Caco-2 (cell line): ENCODE measurements at regions not wholly inside any gene's neighbourhood (a gene's known extent, or its start where the extent isn't known, plus 50 kb on each side); places are given as distances from the start of the nearest gene placed in this dataset.
A peak's percentile ranks its signal among the peaks of the same experiment; 100 is the strongest.

Experiments
- BruUV-seq: library from RNA; stranded (reverse); fragments of 400-500 nt; replicated peaks from 2 replicates; lab custom pipeline; 2021; lab: Mats Ljungman, UMichigan
- CTCF ChIA-PET: fragments of 300-600 bp; sonication (Branson Sonifier 250); formaldehyde crosslinking; loops from one replicate; lab custom pipeline; 2022; ENCODE audit warnings: antibody characterized with exemption; lab: Charles Lee
- POLR2A ChIA-PET: fragments of 300-600 bp; sonication (Branson Sonifier 250); formaldehyde crosslinking; loops from one replicate; lab custom pipeline; 2022; ENCODE audit warnings: antibody characterized with exemption; lab: Charles Lee
- DNase-seq, 2 experiments: peaks; one replicate each; pipeline versions ENCODE4 v3.0.0 to v3.0.0-alpha.2; 2020 to 2022
- H3K27me3 ChIP-seq: replicated peaks from 2 replicates; pipeline ENCODE4 v1.6.0; 2011; ENCODE audit warnings: low read length; ENCODE audit not compliant: control insufficient read depth, insufficient read depth
- H3K36me3 ChIP-seq: 2 replicates; pipeline ENCODE4 v1.5.1; 2011; ENCODE audit warnings: low read length; ENCODE audit not compliant: control insufficient read depth, insufficient read depth
- H3K4me1 ChIP-seq: fragments of 250-450 bp; sonication (Bioruptor Pico); 2 replicates; pipeline ENCODE4 v1.5.1; 2020; ENCODE audit warnings: mild to moderate bottlenecking
- H3K4me3 ChIP-seq: 2 replicates; pipeline ENCODE4 v1.5.1; 2011; ENCODE audit warnings: low read depth, mild to moderate bottlenecking, control low read depth, low read length
- H3K9me3 ChIP-seq: fragments of 250-450 bp; sonication (Bioruptor Pico); 2 replicates; pipeline ENCODE4 v1.5.1; 2020; ENCODE audit warnings: mild to moderate bottlenecking, moderate library complexity
- H3K27ac Mint-ChIP-seq: one replicate; pipeline ENCODE4 v1.8.0; 2022; ENCODE audit warnings: mixed read lengths; ENCODE audit not compliant: unreplicated experiment
- H3K27me3 Mint-ChIP-seq: one replicate; pipeline ENCODE4 v1.8.0; 2022; ENCODE audit warnings: mixed read lengths; ENCODE audit not compliant: insufficient read depth, unreplicated experiment
- H3K36me3 Mint-ChIP-seq: one replicate; pipeline ENCODE4 v1.8.0; 2022; ENCODE audit warnings: mild to moderate bottlenecking, mixed read lengths; ENCODE audit not compliant: insufficient read depth, unreplicated experiment
- H3K4me1 Mint-ChIP-seq: one replicate; pipeline ENCODE4 v1.8.0; 2022; ENCODE audit warnings: low read depth, mixed read lengths; ENCODE audit not compliant: unreplicated experiment
- H3K4me3 Mint-ChIP-seq: one replicate; pipeline ENCODE4 v1.8.0; 2022; ENCODE audit warnings: mild to moderate bottlenecking, moderate library complexity, mixed read lengths; ENCODE audit not compliant: unreplicated experiment
- H3K9me3 Mint-ChIP-seq: one replicate; pipeline ENCODE4 v1.8.0; 2022; ENCODE audit warnings: mixed read lengths; ENCODE audit not compliant: unreplicated experiment
- CTCF ChIP-seq, 2 experiments: fragments of 200-600 bp in 1 of 2; IDR thresholded peaks; 1 replicate in 1 of 2; 2 replicates in 1 of 2; pipeline versions ENCODE4 v1.5.1 to v1.8.0; 2011 to 2022; ENCODE audit warnings: antibody characterized with exemption in 1 of 2, control low read depth in 1 of 2, inconsistent platforms in 1 of 2, low read depth in 1 of 2, low read length in 1 of 2, mild to moderate bottlenecking in 1 of 2, moderate library complexity in 1 of 2; ENCODE audit not compliant: insufficient read depth in 1 of 2, severe bottlenecking in 1 of 2, unreplicated experiment in 1 of 2
- intact Hi-C: fragments of 100-400 bp; cut with micrococcal nuclease; formaldehyde crosslinking; loops from one replicate; pipeline ENCODE4 v1.10.0; 2022; ENCODE audit not compliant: unreplicated experiment

- no TSS peak for BruUV-seq
- no peaks in the 10 kb centered on the region for H3K9me3 Mint-ChIP-seq
- H3K4me3 Mint-ChIP-seq, result no peak overlapping the region
- TF ChIP-seq CTCF (IDR thresholded peaks at IDR 0.05; ENCODE audit: insufficient read depth in 1 of 2, low read depth in 1 of 2, low read length in 1 of 2, severe bottlenecking in 1 of 2, unreplicated experiment in 1 of 2), result no peak
- no peaks in the 10 kb centered on the region for H3K36me3 Mint-ChIP-seq
- no peak overlapping the region for H3K4me3 ChIP-seq
- peaks cover 8% of the 10 kb centered on the region for H3K4me1 ChIP-seq
- no peaks in the 10 kb centered on the region for H3K27me3 Mint-ChIP-seq
- CTCF ChIA-PET, result no interaction called here
- peaks cover 12% of the 10 kb centered on the region for H3K4me1 Mint-ChIP-seq
- intact Hi-C loops, result no loop called here
- H3K36me3 ChIP-seq, result no peaks in the 10 kb centered on the region
- H3K27me3 ChIP-seq, result no peaks in the 10 kb centered on the region
- no peaks in the 10 kb centered on the region for H3K9me3 ChIP-seq
- no peak for DNase-seq
- POLR2A ChIA-PET, result no interaction called here
- peak overlapping the region; percentile 19 for H3K27ac Mint-ChIP-seq
These were observed 391.7 kb downstream of the TNS1 start for GRCh38 chr2:217611056-217611455.

- Mint-ChIP-seq H3K27me3 (no peaks in the 10 kb centered on the region), H3K27ac (peak overlapping the region; percentile 19), H3K4me1 (peaks cover 12% of the 10 kb centered on the region), H3K4me3 (no peak overlapping the region), H3K9me3 (no peaks in the 10 kb centered on the region), H3K36me3 (no peaks in the 10 kb centered on the region)
- no TSS peak for BruUV-seq
- peak; percentile 38 to 61 for DNase-seq
- H3K4me1 ChIP-seq, result peaks cover 8% of the 10 kb centered on the region
- ChIA-PET POLR2A (no interaction called here), CTCF (no interaction called here)
- no peaks in the 10 kb centered on the region for H3K36me3 ChIP-seq
- H3K4me3 ChIP-seq, result no peak overlapping the region
- TF ChIP-seq CTCF (IDR thresholded peaks at IDR 0.05; ENCODE audit: insufficient read depth in 1 of 2, low read depth in 1 of 2, low read length in 1 of 2, severe bottlenecking in 1 of 2, unreplicated experiment in 1 of 2), result no peak
- no peaks in the 10 kb centered on the region for H3K27me3 ChIP-seq
- intact Hi-C loops, result no loop called here
- H3K9me3 ChIP-seq, result no peaks in the 10 kb centered on the region
These were observed 392.4 kb downstream of the TNS1 start for GRCh38 chr2:217610401-217610814.

GRCh38 chr2:217609952-217610351 lies 392.8 kb downstream of the TNS1 start:
- H3K9me3 Mint-ChIP-seq, result no peaks in the 10 kb centered on the region
- peaks cover 12% of the 10 kb centered on the region for H3K4me1 Mint-ChIP-seq
- no peaks in the 10 kb centered on the region for H3K36me3 ChIP-seq
- intact Hi-C loops, result no loop called here
- no peak overlapping the region for H3K27ac Mint-ChIP-seq
- ChIA-PET CTCF (no interaction called here), POLR2A (no interaction called here)
- peaks cover 8% of the 10 kb centered on the region for H3K4me1 ChIP-seq
- H3K27me3 ChIP-seq, result no peaks in the 10 kb centered on the region
- TF ChIP-seq CTCF (IDR thresholded peaks at IDR 0.05; ENCODE audit: insufficient read depth in 1 of 2, low read depth in 1 of 2, low read length in 1 of 2, severe bottlenecking in 1 of 2, unreplicated experiment in 1 of 2), result no peak
- H3K27me3 Mint-ChIP-seq, result peaks cover 3% of the 10 kb centered on the region
- H3K9me3 ChIP-seq, result no peaks in the 10 kb centered on the region
- BruUV-seq, result no TSS peak
- no peak for DNase-seq
- no peak overlapping the region for H3K4me3 ChIP-seq
- H3K4me3 Mint-ChIP-seq, result no peak overlapping the region
- no peaks in the 10 kb centered on the region for H3K36me3 Mint-ChIP-seq
